ENCODE measurements at regions not wholly inside any gene's neighbourhood (a gene's known extent, or its start where the extent isn't known, plus 50 kb on each side); places are given as distances from the start of the nearest gene placed in this dataset.
A peak's percentile ranks its signal among the peaks of the same experiment; 100 is the strongest.

- Histone ChIP-seq H3K4me2 (ENCODE audit: insufficient read depth, low read length) (no peak overlapping the region), H3K4me1 (ENCODE audit: insufficient read depth, low read length) (no peaks in the 10 kb centered on the region), H3K27ac (ENCODE audit: low read depth, low read length) (no peak overlapping the region), H3K4me3 (ENCODE audit: insufficient read depth, low read length) (no peak overlapping the region), H3K9me3 (ENCODE audit: low read depth, low read length) (no peaks in the 10 kb centered on the region), H3K36me3 (ENCODE audit: insufficient read depth, low read length) (no peaks in the 10 kb centered on the region), H4K20me1 (ENCODE audit: insufficient read depth, low read length) (no peaks in the 10 kb centered on the region), H3K27me3 (ENCODE audit: insufficient read depth, low read length) (no peaks in the 10 kb centered on the region), H3K79me2 (ENCODE audit: insufficient read depth, low read length) (no peaks in the 10 kb centered on the region), H2AFZ (ENCODE audit: low read length) (no peak overlapping the region)
- no peak for DNase-seq (ENCODE audit: insufficient read length, low spot score, missing footprints)
- no peak for TF ChIP-seq CTCF (IDR thresholded peaks at IDR 0.05; ENCODE audit: extremely low read depth, low read depth, low read length)
Observed at GRCh38 chr9:2269778-2270177, 254.6 kb downstream of the SMARCA2 start.

- no peak overlapping the region for H3K4me3 ChIP-seq (ENCODE audit: insufficient read depth, low read length)
- no peak overlapping the region for H3K27ac ChIP-seq (ENCODE audit: low read depth, low read length)
- H3K36me3 ChIP-seq (ENCODE audit: insufficient read depth, low read length): no peaks in the 10 kb centered on the region
- no peak for TF ChIP-seq CTCF (IDR thresholded peaks at IDR 0.05; ENCODE audit: extremely low read depth, low read depth, low read length)
- no peaks in the 10 kb centered on the region for H4K20me1 ChIP-seq (ENCODE audit: insufficient read depth, low read length)
- H3K4me1 ChIP-seq (ENCODE audit: insufficient read depth, low read length): no peaks in the 10 kb centered on the region
- no peak for DNase-seq (ENCODE audit: insufficient read length, low spot score, missing footprints)
- no peaks in the 10 kb centered on the region for H3K9me3 ChIP-seq (ENCODE audit: low read depth, low read length)
- no peak overlapping the region for H2AFZ ChIP-seq (ENCODE audit: low read length)
- H3K4me2 ChIP-seq (ENCODE audit: insufficient read depth, low read length): no peak overlapping the region
- no peaks in the 10 kb centered on the region for H3K79me2 ChIP-seq (ENCODE audit: insufficient read depth, low read length)
- H3K27me3 ChIP-seq (ENCODE audit: insufficient read depth, low read length): no peaks in the 10 kb centered on the region
Observed at GRCh38 chr9:2270565-2270964, 255.4 kb downstream of the SMARCA2 start.

- no peak overlapping the region for H2AFZ ChIP-seq (ENCODE audit: low read length)
- peak; percentile 5 for DNase-seq (ENCODE audit: insufficient read length, low spot score, missing footprints)
- no peaks in the 10 kb centered on the region for H3K27me3 ChIP-seq (ENCODE audit: insufficient read depth, low read length)
- H3K4me2 ChIP-seq (ENCODE audit: insufficient read depth, low read length): no peak overlapping the region
- no peaks in the 10 kb centered on the region for H4K20me1 ChIP-seq (ENCODE audit: insufficient read depth, low read length)
- no peaks in the 10 kb centered on the region for H3K36me3 ChIP-seq (ENCODE audit: insufficient read depth, low read length)
- no peaks in the 10 kb centered on the region for H3K4me1 ChIP-seq (ENCODE audit: insufficient read depth, low read length)
- no peak for TF ChIP-seq CTCF (IDR thresholded peaks at IDR 0.05; ENCODE audit: extremely low read depth, low read depth, low read length)
- no peak overlapping the region for H3K4me3 ChIP-seq (ENCODE audit: insufficient read depth, low read length)
- no peak overlapping the region for H3K27ac ChIP-seq (ENCODE audit: low read depth, low read length)
- H3K9me3 ChIP-seq (ENCODE audit: low read depth, low read length): no peaks in the 10 kb centered on the region
- H3K79me2 ChIP-seq (ENCODE audit: insufficient read depth, low read length): no peaks in the 10 kb centered on the region
Observed at GRCh38 chr9:2271426-2271825, 256.3 kb downstream of the SMARCA2 start.

GRCh38 chr9:2274762-2275161, 259.6 kb downstream of the SMARCA2 start:
- H3K4me1 ChIP-seq (ENCODE audit: insufficient read depth, low read length): no peaks in the 10 kb centered on the region
- H3K4me3 ChIP-seq (ENCODE audit: insufficient read depth, low read length): no peak overlapping the region
- H3K79me2 ChIP-seq (ENCODE audit: insufficient read depth, low read length): no peaks in the 10 kb centered on the region
- no peaks in the 10 kb centered on the region for H3K27me3 ChIP-seq (ENCODE audit: insufficient read depth, low read length)
- H3K9me3 ChIP-seq (ENCODE audit: low read depth, low read length): no peaks in the 10 kb centered on the region
- no peak overlapping the region for H2AFZ ChIP-seq (ENCODE audit: low read length)
- TF ChIP-seq CTCF (IDR thresholded peaks at IDR 0.05; ENCODE audit: extremely low read depth, low read depth, low read length): no peak
- H3K27ac ChIP-seq (ENCODE audit: low read depth, low read length): no peak overlapping the region
- no peak for DNase-seq (ENCODE audit: insufficient read length, low spot score, missing footprints)
- H4K20me1 ChIP-seq (ENCODE audit: insufficient read depth, low read length): no peaks in the 10 kb centered on the region
- no peaks in the 10 kb centered on the region for H3K36me3 ChIP-seq (ENCODE audit: insufficient read depth, low read length)
- H3K4me2 ChIP-seq (ENCODE audit: insufficient read depth, low read length): no peak overlapping the region
